SK-N-DZ (cell line): ENCODE measurements at regions not wholly inside any gene's neighbourhood (a gene's known extent, or its start where the extent isn't known, plus 50 kb on each side); places are given as distances from the start of the nearest gene placed in this dataset.

Experiments
- DNase-seq: peaks from one replicate; pipeline ENCODE4 v3.0.0-alpha.2; 2015; ENCODE audit warnings: low spot score

DNA sequence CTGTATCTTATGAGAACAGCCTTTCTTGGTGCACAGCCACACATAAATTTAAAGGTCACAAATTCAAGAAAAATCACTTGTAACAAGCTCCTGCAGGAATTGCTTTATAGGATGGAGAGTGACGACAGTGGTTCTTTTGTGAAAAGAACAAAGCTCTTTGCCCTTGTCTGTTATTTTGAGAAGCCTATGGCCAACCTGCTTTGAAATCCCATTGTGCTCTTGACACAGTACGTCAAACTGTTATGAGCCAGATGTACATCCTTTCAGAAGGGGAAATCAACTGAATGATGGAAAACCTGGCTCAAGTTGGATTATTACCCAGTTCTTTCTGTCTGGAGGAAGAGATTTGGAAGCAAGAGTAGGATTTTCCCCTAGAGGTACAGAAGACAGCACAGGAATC lies 1454.2 kb downstream of the ARAP2 start:
- no peak for DNase-seq

DNA sequence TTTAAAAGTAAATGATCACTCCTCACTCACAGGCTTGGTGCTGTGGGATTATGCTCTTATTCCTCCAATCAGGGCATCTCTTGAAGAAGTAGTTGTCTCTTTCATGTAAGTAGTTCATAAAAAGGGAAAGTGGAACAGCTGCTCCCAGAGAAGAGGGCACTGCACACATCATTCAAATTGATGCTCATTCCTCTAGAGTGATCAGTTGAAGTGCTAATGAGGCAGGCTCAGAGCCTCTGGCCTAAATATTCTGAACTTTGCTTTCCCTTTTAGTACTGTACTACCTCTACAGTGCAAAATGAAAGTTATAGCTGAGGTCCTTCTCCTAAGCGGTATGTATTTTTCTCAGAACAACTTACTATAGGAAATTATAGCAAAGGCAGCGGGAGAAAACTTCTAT lies 1453.1 kb downstream of the ARAP2 start:
- DNase-seq, result no peak

DNA sequence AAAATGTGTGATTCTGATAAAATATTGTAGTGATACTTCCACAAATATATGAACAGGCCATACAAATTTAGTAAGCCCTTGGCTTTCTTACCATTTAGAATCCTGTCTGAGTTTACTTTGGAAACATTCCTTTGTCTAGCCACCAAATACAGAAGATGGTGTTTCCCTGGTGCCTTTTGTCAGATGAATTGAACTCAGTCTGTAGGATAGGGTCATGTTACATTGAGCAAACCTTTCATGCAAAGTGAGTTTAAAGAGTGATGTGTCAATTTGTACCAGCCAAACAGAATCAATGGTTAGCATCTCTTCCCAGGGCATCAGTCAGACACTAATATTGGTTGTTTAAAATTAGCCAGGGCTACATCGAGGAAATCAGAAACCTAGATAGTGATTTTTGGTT lies 1443.4 kb downstream of the ARAP2 start:
- no peak for DNase-seq

DNA sequence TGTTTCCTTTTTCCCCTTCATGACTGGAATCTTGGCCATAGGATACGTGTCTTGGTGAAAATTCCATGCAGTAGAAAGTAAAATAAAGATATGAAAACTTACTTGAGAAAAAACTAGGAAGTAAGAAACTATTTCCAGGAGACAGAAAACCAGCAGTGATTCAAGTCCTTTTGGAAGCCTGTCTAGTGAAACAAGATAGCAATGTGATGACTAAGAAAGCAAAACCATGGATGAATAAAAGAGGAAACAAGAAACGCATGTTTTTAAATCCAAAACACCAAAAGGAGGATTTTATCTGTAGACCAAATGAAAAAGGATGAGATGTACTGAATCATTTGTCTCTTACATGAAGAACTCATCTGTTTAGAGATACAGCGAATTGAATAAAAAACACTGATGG lies 1430.0 kb downstream of the ARAP2 start:
- DNase-seq, result no peak

DNA sequence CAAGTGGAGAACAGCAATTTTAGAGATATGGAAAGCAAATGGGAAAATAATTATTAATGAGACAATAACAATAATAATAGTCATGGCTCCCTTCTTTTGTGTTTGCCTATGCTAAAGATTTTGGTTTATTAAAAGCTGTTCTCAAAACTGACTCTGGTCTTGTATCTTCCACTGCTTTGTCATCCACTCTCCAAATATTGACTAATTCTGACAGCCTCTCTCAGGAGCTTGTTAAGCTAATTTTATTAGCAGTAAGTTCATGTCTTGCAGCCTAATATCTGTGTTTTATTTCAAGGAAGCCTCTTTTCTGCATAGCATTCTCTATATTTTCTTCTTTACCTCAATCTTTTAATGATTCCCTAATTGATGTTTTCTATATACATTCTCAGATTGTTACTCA lies 1419.8 kb downstream of the ARAP2 start:
- DNase-seq, result no peak

DNA sequence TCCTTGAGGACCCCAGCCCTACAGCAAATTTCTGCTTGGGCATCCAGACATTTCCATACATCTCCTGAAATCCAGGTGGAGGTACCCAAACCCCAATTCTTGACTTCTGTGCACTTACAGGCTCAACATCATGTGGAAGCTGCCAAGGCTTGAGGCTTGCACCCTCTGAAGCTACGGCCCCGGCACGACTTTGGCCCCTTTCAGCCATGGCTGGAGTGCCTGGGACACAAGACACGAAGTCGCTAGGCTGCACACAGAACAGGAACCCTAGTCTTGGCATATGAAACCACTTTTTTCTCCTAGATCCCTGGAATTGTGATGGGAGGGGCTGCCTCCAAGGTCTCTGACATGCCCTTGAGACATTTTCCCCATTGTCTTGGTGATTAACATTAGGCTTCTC lies 1417.7 kb downstream of the ARAP2 start:
- no peak for DNase-seq

DNA sequence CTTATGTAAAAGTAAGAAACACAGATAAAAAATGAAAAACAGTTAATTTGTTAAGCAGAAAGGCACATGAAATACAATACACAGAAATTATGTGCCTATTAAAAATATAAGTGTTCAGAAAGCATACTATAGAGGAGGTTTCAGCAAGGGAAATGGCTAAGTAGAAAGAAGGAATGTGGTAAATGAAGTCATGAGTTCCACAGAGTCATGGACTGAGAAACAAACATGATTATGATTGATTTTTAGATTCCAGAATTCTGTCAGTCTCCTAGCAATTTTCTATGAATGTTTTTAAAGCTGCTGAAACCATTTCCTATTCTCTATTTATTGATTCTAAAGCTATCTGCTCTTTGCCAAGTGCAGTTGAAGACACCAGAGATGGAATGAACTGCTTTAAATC lies 1398.4 kb downstream of the ARAP2 start:
- no peak for DNase-seq

DNA sequence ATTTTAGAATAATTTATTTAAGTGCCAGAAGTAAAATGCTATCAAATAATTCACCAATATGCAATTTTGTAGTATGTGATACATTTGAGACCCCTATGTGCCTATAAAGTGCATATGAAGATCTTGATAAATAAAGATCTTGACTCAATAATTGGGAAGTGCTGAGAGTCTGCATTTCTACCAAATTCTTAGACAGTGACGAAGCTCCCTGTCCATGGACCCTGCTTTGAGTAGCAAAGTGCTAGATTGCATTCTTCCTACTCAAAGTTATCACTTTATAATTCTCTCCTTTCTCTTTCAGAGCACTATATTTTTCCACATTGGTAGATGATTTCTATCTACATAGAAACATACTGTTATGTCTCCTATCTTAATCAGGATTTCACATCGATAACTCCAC lies 1393.9 kb downstream of the ARAP2 start:
- no peak for DNase-seq

DNA sequence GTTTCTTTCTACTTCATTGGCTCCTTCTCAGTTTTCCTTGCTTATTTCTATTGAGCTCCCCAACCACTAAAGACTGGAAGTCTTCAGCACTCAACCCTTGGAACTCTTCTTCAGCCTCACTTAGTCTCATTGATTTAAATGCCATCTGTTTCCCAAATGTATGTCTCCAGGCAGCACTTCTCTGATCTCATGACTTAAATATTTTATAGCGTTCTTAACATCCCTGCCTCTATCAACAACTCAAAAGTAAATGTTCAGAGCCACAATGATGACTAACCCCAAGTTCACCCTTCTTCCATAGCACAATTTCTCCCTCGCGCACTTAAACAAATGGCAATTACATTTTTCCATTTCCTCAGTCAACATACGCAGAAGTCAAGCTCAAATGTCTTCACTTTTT lies 1393.3 kb downstream of the ARAP2 start:
- no peak for DNase-seq

DNA sequence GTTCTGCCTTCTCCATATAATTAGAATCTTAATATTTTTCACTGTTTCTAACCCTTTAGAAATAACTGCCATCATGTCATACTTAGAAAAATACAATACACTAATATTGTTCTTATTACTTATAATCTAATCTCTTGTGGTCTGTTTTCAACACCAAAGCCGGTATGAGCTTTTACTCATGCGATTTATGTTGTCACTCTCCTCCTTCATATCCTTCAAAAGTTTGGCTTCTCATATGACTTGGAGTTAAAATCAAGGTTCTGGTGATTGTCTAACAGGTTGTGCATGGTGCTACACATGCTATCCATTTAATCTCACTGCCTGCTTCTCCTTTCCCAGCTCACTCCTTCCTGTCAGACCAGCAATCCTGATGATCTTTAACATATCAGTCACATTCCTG lies 1392.9 kb downstream of the ARAP2 start:
- no peak for DNase-seq

DNA sequence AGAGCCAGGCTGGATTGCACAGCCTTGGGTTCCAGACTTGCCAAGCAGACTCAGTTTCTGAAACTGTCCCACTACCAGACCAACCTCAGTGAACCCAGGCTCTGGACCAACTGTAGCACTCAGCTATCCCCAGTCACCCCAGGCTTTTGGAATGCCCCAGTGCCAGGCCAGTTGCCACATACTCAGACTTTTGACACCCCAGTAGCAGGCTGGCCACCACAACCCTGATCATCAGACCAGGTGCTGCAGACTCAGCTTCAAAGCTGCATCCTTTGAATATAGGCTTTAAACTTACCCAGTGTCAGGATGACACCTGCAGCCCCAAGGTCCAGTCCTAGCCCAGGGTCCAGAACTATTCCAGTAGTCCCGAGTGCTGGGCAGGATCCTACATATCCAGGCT lies 1389.9 kb downstream of the ARAP2 start:
- no peak for DNase-seq

DNA sequence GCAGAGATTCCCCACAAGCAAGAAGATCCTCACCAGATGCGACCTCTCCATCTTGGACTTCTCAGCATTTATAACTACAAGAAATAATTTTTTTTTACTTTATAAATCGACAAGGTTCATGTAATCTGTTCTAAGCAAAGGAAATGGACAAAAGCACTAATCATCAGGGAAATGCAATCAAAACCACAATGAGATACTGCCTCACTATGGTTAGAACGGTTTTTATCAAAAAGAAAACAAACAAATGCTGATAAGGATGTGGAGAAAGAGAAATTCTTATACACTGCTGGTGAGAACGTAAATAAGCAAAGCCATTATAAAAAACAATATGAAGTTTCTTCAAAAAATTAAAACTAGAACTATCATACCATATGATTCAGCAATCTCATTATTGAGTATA lies 1382.6 kb downstream of the ARAP2 start:
- no peak for DNase-seq

DNA sequence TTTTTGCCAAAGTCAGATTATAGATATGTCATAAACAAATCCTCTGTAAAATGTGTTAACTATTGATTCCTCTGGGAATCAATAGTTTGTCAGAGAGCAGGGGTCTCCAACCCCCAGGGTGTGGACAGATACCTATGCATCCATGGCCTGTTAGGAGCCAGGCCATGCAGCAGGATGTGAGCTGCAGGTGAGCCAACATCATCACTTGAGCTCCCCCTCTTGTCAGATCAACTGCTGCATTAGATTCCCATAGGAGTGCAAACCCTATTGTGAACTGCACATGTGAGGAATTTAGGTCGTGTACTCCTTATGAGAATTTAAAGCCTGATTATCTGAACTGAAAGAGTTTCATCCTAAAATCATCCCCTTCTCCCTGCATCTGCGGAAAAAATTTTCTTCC lies 1365.4 kb downstream of the ARAP2 start:
- no peak for DNase-seq

DNA sequence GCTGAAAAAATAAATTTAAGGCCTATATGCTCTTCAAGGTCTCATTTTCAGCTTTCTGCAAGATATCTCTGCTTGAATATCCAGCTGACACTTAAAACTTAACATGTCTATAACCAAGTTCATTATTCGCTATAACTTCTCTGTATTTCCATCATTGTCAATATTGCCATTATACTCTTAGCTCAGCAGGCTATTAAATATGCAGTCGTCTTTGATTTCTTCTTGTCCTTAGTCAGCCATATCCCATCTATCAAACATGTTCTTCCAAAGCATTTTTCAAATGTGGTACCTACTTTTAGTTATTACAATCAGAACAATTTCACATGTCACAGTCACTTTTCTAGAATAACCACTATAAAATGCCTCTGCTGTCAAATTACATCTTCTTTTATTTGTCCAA lies 1364.1 kb downstream of the ARAP2 start:
- DNase-seq, result no peak

DNA sequence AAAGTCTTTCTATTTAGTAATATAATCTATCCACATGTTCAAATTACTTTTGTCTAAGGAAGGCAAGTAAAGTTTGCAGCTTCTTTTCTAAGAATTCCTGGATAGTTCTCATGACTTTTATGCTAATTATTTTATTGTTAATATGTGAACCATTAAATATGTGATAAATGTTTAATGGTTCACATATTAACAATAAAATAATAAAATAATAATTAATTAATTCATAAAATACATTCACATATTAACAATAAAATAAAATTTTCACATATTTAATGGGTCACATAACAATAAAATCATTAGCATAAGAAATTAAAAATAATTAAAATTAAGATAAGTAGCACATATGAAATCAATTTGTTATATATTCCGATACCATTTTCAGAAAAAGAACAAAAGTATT lies 1352.4 kb downstream of the ARAP2 start:
- no peak for DNase-seq

DNA sequence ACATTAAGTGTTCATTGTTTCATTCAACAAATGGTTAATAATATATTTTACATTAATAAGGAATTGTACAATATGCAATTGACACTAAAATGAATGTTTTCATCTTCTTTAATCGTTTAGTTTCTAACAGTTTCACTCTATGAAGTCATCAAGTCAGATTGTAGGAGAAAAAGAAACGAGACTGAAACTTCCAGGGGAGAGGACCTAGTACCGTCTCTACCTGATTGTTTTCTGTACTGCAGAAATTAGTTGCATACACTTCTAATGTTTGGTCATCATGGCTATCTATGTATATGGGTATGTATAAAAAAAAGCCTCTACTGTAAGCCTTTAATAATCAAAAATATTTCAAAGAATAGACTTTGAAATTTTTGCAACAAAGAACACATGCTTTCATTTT lies 1350.9 kb downstream of the ARAP2 start:
- no peak for DNase-seq

DNA sequence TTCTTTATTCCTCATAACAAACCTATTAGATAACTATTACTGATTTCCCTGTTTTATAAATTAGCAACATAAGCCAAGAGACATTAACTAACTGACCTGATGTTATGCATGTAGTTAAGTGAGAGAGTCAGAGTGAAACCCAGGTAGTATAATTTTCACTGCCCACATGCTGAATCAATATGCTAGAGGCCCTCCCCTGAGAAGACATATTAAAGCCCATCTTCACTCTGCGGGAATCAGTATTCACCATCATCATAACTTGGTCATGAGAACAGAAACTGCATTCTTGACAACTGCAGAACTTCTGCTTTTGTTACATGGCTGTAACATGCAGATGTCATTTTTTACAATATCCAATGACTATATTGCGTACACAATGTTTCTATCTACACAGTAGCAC lies 1324.3 kb downstream of the ARAP2 start:
- DNase-seq, result no peak

DNA sequence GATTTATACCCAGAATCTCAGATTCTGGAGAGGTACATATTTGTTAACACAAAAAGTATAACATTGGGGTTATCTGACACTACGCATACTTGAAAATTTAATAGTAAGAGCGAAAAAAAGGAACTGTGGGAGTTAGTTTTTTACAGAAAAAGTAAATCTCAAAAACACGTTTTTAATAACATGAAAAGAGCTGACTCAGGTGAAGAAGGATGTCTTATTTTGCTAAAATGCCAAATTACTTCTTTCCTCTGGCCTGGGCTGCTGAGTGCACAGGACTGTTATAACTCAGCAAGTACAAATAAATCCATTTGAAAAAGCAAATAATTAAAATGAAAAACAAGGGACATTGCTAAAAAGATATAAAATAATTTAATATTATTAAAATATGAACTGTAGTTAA lies 1322.9 kb downstream of the ARAP2 start:
- DNase-seq, result no peak

DNA sequence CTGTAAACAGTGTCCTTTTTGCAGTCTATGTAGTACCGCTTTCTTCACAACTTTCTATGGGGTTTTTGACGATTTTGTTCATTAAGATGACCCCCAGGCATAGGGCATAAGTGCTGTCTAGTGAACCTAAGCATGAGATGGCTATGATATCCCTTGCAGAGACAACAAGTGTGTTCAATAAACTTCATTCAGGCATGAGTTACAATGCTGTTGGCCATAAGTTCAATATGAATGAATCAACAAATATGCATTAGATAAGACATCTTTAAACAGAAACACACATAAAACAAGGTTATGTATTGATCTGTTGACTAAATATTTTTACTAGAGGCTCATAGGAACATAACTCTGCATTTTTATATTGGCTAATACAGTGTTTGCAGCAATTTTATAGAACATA lies 1322.0 kb downstream of the ARAP2 start:
- DNase-seq, result no peak

DNA sequence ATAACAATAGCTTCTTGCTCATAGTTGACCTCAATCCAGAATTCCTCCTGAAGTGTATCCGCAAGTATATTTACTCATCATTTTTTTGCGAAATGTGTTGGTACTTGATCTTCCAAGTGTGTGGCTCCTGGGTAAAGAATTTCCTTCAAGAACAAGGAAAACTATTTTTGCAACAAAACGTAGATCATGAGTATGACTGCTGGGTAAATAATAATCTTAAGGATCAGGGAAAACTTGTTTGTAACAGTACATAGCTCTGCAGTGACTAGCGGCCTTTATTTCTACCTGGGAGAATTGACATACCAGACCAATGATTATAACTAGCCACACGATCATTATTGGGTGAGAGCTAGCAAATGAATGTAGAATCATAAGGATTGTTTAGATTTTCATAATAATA lies 1311.7 kb downstream of the ARAP2 start:
- DNase-seq, result no peak

DNA sequence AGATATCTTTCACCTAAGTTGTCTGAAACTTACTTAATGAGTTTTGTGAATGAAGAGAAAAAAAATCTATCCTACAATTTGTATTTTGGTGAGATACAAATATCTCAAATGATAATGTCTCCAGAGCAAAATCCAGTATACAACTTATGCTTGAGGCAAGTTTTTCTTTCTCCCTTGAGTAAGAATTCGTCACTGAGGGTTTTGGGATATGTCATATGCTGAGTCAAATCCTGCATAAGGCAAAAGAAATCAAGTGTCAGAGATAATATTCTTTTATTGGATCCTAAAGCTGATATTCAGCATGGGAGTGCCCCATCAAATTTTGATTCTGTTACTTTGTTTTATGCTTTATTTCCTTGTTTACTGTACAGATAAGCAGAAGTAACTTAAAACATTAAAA lies 1308.6 kb downstream of the ARAP2 start:
- no peak for DNase-seq

DNA sequence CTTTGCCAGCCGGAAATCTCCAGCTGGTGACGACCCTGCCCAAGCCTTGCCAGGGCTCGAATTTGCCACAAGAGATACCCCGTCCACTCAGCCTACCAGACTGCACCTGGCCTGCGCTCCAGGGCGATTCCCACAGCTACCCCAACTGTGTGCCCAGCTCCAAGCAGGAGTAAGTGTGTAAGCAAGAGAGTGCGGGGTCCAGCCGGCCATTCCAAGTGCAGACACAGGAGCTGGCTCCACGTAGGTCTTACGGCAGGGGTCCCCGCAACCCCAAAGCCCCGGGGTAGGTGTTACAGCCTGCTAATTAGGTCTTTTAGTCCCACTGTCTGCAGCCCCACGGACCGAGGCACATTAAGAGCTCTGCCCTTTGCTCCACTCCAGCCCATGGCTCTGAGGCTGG lies 1305.2 kb downstream of the ARAP2 start:
- no peak for DNase-seq

DNA sequence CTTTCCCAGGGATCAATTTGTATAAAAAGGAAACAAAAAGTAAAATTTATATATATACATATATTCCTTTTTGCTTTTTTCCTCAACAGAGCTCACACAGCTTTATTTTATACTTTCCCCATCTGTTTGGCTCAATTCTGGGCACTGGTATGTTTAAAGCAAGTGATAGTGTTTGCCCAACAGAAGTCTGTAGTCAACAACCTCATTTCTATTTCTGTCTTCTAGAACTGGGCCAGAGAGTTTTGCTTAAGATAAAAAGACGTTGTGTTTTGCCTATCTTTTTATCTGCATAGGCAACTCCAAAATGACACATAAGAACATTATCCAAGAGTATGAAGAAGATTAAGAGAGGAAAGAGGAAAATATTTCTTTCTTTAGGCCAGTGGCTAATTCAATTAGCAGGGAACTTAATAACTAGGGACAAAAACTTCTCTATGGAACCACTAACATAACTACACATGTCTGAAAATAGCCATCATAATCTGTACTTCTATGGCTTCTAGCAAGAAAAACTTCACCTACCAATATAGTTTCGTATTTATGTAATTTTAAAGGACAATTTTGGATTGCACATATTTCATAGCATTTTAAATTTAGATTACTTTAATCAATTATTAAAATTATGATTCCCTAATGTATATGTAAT lies 1300.5 kb downstream of the ARAP2 start:
- no peak for DNase-seq

DNA sequence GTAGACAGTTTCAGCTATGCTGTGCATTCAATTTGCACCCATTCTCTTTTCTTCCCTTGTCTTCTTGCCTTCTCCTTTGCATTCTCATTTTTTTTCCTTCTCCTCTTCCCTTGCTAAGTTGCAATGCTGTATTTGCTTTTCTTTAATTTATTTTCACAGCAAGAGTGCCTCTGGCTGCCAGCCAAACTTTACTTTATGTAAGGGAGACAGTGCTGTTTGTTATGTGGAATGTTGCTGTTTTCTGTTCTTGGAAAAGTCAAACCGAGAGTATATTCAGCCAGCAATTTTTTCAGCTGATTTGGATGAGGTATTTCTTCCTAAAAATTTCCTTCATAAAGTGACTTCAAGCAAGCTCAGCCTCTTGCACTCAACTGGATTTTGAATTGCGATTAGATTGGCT lies 1293.4 kb downstream of the ARAP2 start:
- no peak for DNase-seq
